T1000 (cell line): ENCODE measurements at regions not wholly inside any gene's neighbourhood (a gene's known extent, or its start where the extent isn't known, plus 50 kb on each side); places are given as distances from the start of the nearest gene placed in this dataset.

Source experiments
- DNase-seq: peaks from one replicate; lab custom pipeline; 2025; ENCODE audit warnings: mixed read lengths; lab: John Stamatoyannopoulos, UW

GRCh38 chr6:138607478-138608433, 108.5 kb upstream of the NHSL1 start:
- no peak for DNase-seq

- DNase-seq, result no peak
Measured at GRCh38 chr6:138608896-138609295, 109.6 kb upstream of the NHSL1 start.

- no peak for DNase-seq
Measured at GRCh38 chr6:138609801-138610430, 110.6 kb upstream of the NHSL1 start.

- no peak for DNase-seq
Measured at GRCh38 chr6:138610816-138611215, 111.5 kb upstream of the NHSL1 start.

GRCh38 chr6:138614151-138614550, 114.9 kb upstream of the NHSL1 start:
- no peak for DNase-seq

- DNase-seq, result no peak
Measured at GRCh38 chr6:138618168-138618567, 118.9 kb upstream of the NHSL1 start.

DNA sequence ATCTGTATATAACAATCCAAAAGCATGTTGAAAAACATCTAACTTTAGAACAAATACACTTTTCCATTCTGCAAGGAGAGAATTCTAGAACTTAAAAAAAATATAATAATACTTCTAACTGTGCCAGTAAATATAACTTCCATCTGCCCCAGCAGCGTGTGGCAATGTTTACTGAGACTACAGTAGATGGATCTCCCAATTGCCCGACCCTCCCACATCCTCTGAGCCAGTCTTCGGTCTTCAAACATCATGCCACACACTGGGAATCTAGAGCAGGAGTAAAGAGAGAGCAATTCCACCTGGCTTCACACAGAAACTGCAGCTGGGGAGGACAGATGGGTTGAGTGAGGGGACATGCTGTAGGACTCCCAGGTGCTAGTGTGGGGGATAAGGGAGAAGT, 121.3 kb upstream of the NHSL1 start:
- DNase-seq, result no peak

DNA sequence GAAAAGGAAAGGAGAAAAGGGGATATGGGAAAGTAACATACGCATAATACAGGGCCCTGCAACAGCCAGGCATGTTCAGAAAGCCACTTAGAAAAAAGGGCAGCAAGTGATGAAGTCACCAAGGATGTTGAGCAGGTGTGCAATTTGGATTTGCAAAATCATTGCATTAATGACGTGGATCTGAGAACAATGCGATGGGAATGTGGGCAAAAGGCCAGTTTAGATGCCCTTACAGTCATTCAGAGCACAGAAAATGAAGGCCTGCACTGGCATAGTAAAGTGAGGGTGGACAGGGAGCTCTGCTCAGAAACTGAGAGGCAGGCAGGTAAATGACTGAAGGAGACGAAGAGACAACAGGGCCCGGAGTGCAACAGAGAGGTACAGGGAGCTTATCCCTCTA, 123.7 kb upstream of the NHSL1 start:
- no peak for DNase-seq

- no peak for DNase-seq
Measured at GRCh38 chr6:138631566-138631965, 132.3 kb upstream of the NHSL1 start.

- DNase-seq, result no peak
Measured at GRCh38 chr6:138637822-138638221, 135.7 kb upstream of the CCDC28A start.

DNA sequence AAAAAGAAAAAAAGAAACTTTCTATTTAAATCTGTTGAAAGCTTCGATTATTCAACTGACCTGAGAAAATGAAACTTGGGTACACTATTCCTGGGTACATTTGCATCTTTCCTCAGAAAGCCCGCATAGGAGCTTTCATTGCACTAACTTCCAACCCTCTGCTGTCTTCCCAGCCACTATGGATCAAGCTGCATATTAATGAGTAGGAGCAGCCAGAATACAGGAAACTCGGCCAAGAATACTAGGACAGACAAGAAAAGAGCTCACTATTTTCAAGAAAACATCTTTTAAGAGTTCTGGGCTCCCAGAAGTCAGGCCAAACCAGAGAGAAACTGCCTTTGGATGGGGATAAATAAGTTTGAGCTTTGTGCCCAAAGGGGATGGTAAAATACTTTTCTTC, 135.0 kb upstream of the CCDC28A start:
- no peak for DNase-seq

DNA sequence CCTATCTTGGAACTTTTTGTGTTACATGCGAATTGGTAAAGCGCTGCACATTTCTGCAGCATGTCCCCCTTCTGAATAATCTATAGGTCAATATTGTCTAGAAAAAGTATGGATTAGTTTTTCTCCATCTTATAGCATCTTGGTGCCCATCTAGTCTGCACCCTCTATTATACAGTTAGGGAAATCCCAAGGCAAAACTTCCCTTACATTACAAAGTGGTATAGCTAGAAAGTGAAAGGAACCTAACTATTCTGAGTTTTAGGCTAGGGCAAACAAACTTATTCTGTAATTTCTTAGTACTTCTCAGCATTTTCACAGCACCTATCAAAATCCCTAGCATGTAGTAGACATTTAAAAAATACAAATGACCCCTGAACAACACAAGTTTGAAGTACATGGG, 133.5 kb upstream of the CCDC28A start:
- no peak for DNase-seq

- DNase-seq, result no peak
Measured at GRCh38 chr6:138643210-138643609, 130.4 kb upstream of the CCDC28A start.

GRCh38 chr6:138645976-138646640, 127.5 kb upstream of the CCDC28A start:
- no peak for DNase-seq

DNA sequence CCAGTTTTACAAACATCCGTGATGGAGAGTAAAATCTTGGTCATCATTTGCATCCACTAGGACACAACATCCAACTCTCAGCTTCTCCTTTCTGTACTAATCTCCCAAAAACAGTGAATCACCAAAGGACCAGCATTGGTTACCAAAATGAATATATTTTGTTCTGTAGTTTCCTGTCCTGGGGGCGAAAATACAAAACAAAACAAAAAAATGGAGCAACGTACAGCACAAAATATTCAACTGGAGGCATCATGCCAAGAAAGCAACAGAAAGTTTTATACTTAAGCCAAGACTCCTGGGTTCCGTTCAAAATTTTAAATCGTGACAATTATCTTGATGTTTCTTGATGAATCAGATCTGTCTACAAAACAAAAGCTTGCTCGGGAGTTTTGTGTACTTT, 126.6 kb upstream of the CCDC28A start:
- no peak for DNase-seq

- no peak for DNase-seq
Measured at GRCh38 chr6:138648127-138648526, 125.4 kb upstream of the CCDC28A start.

- no peak for DNase-seq
Measured at GRCh38 chr6:138651491-138651890, 122.1 kb upstream of the CCDC28A start.

GRCh38 chr6:138652824-138653223, 120.7 kb upstream of the CCDC28A start:
- DNase-seq, result no peak

GRCh38 chr6:138653435-138653834, 120.1 kb upstream of the CCDC28A start:
- no peak for DNase-seq

- no peak for DNase-seq
Measured at GRCh38 chr6:138654715-138655634, 118.6 kb upstream of the CCDC28A start.

DNA sequence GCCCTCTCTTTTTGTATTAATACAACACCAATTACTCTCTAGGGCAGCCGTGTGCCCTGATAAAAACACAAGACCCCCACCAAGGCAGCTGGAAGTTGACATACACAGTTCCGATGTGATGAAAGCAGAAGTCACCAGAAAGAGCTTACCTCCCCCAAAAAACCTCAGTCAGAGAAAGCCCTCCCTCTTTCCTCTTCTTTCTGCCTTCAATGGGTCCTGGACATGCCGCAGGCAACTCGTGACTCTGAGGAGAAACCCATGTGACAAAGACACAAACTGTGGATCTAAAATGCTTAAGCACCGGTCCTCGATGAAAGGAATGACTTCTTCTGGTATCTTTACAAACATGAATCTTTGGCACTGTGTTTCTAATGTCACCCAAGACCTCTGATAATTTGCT, 117.7 kb upstream of the CCDC28A start:
- no peak for DNase-seq
